Fibroblast of peridontal ligament (primary cell): ENCODE measurements at regions not wholly inside any gene's neighbourhood (a gene's known extent, or its start where the extent isn't known, plus 50 kb on each side); places are given as distances from the start of the nearest gene placed in this dataset.
"Not testable (repeated sequence)": the region's sequence is repeated elsewhere in the genome, so short reads cannot be mapped to it uniquely, and the experiment has no call there.

Source experiments
- DNase-seq: peaks from one replicate; pipeline ENCODE4 v3.0.0-alpha.2; 2010; ENCODE audit errors: extremely low read depth

DNA sequence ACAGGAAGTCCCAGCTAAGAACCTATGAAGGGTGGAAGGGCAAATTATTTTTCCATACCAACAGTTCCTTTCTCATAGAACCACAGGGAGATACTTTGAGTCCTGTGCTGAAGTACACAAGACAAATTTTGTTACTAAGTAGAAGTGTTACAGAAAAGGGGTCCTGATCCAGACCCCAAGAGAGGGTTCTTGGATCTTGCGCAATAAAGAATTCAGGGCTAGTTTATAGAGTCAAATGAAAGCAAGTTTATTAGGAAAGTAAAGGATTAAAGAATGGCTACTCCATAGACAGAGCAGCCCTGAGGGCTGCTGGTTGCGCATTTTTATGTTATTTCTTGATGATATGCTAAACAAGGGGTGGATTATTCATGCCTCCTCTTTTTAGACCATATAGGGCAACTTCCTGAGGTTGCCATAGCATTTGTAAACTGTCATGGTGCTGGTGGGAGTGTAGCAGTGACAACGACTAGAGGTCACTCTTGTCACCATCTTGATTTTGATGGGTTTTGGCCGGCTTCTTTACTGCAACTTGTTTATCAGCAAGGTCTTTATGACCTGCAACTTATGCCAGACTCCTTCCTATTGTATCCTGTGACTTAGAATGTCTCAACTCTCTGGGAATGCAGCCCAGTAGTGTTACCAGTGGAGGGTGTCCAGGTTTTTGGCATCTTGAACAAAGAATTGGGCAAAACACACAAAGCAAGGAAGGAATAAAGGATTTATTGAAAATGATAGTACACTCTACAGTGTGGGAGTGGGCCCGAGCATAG, 409.4 kb downstream of the SH2D4B start:
- DNase-seq: no peak

- DNase-seq: no peak
These were observed 412.1 kb downstream of the SH2D4B start for GRCh38 chr10:80949785-80950184.

GRCh38 chr10:80952436-80952835, 414.7 kb downstream of the SH2D4B start:
- no peak for DNase-seq

DNA sequence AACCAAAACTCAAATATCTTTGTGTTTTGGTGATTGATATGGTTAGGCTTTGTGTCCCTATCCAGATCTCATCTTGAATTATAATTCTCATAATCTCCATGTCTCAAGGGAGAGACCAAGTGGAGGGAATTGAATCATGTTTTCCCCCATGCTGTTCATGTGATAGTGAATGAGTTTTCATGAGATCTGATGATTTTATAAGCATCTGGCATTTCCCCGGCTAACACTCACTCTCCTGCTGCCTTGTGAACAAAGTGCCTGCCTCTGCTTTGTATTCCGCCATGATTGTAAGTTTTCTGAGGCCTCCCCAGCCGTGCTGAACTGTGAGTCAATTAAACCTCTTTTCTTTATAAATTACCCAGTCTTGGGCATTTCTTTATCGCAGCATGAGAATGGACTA, 419.5 kb downstream of the SH2D4B start:
- no peak for DNase-seq

DNA sequence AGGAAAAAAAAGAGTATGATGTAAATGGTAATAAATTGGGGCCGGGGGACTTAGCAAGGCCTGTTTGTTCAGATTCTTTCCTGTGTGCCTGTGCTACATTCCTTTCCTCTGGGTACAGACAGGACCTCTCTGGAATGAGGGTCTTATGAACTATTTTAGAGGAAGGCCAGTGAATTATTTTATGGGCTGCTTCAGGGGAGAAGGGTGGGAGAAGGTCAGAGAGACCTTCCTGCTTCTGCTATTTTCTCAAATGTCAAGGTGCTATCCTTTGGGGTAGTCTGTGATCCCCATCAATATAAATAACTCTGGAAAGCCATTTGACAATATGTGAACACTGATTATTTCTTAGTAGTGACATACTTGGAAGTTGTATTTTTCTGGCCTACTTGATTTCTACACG, 426.5 kb downstream of the SH2D4B start:
- no peak for DNase-seq

GRCh38 chr10:80964955-80965614, 427.4 kb downstream of the SH2D4B start:
- DNase-seq: no peak

GRCh38 chr10:80966326-80966986, 428.8 kb downstream of the SH2D4B start:
- DNase-seq: no peak

- DNase-seq: not testable (repeated sequence)
These were observed 429.7 kb downstream of the SH2D4B start for GRCh38 chr10:80967357-80967756.

DNA sequence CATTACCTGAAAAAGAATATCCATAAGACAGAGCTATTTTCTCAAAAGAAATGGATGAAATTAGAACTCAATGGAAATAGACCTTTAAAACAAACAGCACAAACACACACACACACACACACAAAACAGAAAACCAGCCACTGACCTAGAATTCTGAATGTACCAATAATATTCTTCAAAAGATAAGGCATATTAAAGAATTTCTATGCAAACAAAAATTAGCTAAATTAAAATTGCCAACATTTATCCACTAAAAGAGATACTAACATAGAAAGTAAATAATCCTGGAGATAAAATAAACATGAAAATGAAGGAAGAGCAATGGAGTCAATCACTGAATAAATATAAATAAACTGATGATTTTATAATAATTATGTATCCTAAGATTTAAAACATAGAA, 431.2 kb downstream of the SH2D4B start:
- DNase-seq: no peak

DNA sequence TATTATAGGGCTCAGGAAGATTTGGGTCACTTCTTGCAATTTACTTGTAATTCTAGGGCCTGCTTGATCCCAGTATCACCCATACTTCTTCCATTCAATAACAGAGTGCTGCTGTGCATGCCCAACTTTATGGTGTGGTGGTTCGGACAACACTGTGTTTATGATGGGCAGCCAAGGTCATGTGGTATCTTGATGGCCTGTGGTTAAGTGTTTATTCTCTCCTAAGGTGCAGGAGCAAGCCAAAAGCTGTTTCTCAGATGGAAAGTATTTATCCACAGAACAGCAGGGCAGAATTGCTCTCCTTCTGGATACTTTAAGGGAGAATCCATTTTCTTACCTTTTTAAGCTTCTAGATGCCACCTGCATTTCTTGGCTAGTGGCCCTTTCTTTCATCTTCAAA, 433.8 kb downstream of the SH2D4B start:
- no peak for DNase-seq

DNA sequence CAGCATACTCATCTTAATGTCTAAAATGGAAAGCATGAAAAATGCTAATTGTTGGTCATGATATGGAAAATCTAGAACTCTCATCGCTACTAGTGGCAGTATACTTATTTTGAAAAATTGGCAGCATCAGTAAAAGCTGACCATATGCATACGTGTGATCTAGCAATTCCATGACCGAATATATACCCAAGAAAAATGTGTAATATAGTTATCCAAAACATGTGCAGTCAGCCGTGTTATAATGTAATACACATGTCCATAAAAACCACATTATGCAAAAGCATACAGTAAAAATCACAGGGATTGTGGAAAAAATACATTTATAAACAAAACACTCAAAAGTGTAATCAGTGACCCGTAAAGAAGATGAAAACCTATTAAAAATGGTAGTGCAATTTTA, 439.0 kb downstream of the SH2D4B start:
- DNase-seq: no peak

DNA sequence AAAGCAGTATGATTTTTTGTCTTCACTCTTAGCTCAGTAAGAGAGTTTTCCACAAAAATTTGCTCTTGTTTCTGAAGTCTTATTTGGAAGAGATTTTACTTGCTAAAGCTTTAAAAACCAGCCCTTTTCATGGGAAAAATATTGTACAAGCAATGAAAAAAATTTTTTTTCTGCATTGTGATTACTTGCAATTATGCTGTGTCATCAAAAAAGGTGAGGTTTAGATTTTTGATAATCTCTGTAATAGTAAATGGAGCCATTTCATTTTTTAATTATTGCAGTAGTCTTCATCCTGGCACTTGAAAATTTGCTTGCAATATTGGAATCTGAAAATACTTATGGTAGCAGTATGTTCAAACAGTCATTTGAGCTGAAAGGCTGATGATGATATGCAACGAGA, 447.4 kb downstream of the SH2D4B start:
- no peak for DNase-seq

DNA sequence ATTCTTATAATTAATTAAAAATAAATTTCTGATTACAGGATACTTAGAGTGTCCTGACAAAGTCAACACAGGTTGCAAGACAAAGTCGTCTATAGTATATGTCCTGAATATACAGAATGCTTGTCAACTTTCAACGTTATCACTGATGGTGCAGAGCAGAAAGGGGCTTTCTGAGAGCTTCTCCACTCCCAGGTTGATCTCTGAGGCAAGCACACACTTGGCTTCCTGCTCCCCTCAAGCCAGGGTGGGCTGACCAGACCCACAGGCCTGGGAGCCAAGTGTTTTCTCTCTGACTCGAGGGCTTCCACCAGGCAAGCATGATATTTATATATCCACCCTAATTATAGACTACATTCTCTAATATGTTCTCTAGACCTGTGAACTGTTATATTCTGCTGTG, 448.9 kb downstream of the SH2D4B start:
- no peak for DNase-seq

- DNase-seq: no peak
These were observed 451.1 kb downstream of the SH2D4B start for GRCh38 chr10:80988755-80989154.

GRCh38 chr10:80996615-80997193, 459.0 kb downstream of the SH2D4B start:
- DNase-seq: no peak

DNA sequence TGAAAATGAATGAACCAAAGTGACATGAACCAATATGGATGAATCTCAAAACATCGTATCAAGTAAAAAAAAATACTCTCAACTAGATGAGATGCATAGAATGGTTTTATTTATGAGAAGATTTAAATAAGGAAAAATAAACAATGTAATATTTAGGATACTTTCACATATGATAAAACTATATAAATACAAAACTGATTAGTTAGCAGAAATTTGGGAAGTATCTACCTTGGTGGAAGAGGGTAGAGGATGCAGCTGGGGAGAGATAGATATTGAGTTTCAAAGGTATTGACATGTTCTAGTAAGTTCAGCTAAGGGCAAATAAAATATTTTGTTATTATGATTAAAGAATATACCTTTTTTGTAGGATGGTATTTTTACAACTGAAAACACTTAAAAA, 463.1 kb downstream of the SH2D4B start:
- DNase-seq: no peak

DNA sequence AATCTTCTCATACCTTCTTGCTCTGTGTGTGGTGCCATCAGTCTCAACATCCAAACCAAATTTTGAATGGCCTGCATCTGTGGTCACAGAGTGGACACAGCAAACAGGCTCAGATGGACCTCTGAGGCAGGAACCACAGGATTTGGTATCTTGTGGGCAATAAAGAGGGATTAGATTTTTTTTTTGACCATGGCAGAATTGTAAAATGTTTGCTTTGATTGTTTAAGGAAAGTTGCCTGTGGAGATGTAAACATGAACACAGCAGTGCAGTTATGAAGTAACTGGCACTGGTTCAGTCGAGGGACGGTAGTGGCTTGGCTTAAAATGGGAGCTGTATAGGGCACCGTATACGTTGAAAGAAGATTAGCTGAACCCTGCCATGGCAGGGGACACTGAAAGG, 464.7 kb downstream of the SH2D4B start:
- no peak for DNase-seq

- no peak for DNase-seq
These were observed 470.2 kb downstream of the SH2D4B start for GRCh38 chr10:81007872-81008271.

- no peak for DNase-seq
These were observed 471.0 kb downstream of the SH2D4B start for GRCh38 chr10:81008726-81009125.

DNA sequence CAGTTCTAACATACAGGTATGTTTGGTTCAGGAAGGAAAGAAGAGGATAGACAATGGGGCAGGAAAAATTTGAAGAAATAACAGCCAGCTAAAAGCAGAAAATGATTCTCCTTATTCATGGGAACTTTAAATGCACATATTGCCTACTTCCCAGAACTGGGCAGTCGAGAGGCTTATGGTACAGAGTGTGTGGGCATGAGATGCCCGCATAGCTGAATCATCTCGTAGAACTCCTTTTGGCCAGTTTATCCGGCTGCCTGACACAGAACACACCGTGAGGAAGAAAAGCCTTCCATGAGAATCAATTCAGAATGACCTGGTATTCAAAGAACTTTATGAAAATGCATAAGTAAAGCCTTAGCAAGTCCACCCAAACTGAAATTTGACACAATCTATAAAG, 471.6 kb downstream of the SH2D4B start:
- DNase-seq: no peak

GRCh38 chr10:81013771-81014170, 476.1 kb downstream of the SH2D4B start:
- no peak for DNase-seq

- DNase-seq: peak; percentile 27
These were observed 481.6 kb downstream of the SH2D4B start for GRCh38 chr10:81019029-81019890.
